HG03039 (cell line): ENCODE measurements at regions not wholly inside any gene's neighbourhood (a gene's known extent, or its start where the extent isn't known, plus 50 kb on each side); places are given as distances from the start of the nearest gene placed in this dataset.
"Not testable (repeated sequence)": the region's sequence is repeated elsewhere in the genome, so short reads cannot be mapped to it uniquely, and the experiment has no call there.

Experiments
- ATAC-seq: cut with Tn5 transposase; IDR thresholded peaks from one replicate; pipeline ENCODE4 v1.9.1; 2021; ENCODE audit warnings: mild to moderate bottlenecking, moderate library complexity; ENCODE audit not compliant: unreplicated experiment

- ATAC-seq = no peak
Observed at GRCh38 chr5:118111956-118112355, 876.4 kb downstream of the DTWD2 start.

DNA sequence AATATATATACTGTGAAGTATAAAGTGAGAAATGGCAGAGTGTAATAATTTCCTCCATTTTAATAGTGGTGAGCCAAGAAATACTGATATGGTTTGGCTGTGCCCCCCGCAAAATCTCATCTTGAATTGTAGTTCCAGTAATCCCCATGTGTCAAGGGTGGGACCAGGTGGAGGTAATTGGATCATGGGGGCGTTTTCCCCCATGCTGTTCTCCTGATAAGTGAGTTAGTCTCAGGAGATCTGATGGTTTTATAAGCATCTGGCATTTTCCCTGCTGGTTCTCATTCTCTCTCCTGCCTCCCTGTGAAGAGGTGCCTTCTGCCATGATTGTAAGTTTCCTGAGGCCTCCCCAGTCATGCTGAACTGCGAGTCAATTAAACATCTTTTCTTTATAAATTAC, 881.1 kb downstream of the DTWD2 start:
- not testable (repeated sequence) for ATAC-seq

GRCh38 chr5:118098716-118099115, 889.6 kb downstream of the DTWD2 start:
- no peak for ATAC-seq

GRCh38 chr5:118095115-118095514, 893.2 kb downstream of the DTWD2 start:
- no peak for ATAC-seq

- ATAC-seq = no peak
Observed at GRCh38 chr5:118088448-118088847, 899.9 kb downstream of the DTWD2 start.

GRCh38 chr5:118076490-118076889, 911.9 kb downstream of the DTWD2 start:
- ATAC-seq = no peak

DNA sequence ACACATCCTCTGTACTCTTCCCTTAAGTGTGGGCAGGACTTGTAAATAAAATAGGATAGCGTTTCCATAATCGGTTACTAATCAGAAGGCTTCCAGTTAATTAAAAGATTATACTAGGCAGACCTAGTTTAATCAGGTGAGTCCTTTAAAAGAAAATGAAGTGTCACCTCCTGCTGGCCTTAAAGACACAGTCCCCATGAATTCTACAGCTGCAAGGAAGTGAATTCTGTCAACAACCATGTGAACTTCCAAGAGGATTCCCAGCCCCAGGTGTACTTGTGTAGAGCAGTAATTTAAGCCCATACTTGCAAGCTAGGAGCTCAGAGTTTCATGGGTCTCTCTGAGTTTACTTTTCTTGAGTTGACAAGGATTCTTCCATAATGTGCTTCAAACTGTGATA, 918.3 kb downstream of the DTWD2 start:
- ATAC-seq = no peak

DNA sequence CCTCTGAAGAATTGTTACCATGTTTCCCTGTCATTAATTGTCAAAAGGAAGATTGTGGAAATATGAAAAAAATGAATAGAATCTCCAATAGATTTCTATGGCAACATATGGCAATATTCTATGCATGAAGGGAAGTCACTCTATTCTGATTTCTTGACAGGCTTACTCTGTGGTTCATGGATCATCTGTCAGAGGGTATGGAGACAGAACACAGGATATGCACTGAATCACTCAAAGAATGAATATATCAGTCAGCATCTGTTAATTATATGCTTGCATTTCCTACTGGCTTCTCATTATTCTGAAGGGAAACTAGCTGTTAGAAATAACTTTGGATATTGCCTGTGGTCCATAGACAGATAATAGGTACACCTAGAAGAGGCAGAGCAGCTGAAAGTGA, 918.9 kb downstream of the DTWD2 start:
- ATAC-seq = no peak

GRCh38 chr5:118068886-118069285, 919.5 kb downstream of the DTWD2 start:
- ATAC-seq = no peak

GRCh38 chr5:118063836-118064235, 924.5 kb downstream of the DTWD2 start:
- ATAC-seq = not testable (repeated sequence)

DNA sequence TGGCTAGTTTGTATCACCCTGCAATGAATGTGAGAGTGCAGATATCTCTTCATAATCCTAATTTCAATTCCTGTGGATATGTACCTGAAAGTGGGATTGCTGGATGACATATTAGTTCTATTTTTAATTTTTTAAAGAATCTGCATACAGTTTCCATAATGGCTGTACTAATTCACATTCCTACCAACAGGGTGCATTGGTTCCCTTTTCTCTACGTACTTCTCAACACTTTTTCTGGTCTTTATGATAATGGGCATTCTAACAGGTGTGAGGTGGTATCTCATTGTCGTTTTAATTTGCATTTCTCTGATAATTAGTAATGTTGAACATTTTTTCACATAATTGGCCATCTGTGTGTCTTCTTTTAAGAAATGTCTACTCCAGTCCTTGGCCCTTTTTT, 927.5 kb downstream of the DTWD2 start:
- ATAC-seq = no peak

GRCh38 chr5:118052503-118052902, 935.8 kb downstream of the DTWD2 start:
- no peak for ATAC-seq

- no peak for ATAC-seq
Observed at GRCh38 chr5:118044169-118044568, 944.2 kb downstream of the DTWD2 start.

- no peak for ATAC-seq
Observed at GRCh38 chr5:118043531-118043930, 944.8 kb downstream of the DTWD2 start.

DNA sequence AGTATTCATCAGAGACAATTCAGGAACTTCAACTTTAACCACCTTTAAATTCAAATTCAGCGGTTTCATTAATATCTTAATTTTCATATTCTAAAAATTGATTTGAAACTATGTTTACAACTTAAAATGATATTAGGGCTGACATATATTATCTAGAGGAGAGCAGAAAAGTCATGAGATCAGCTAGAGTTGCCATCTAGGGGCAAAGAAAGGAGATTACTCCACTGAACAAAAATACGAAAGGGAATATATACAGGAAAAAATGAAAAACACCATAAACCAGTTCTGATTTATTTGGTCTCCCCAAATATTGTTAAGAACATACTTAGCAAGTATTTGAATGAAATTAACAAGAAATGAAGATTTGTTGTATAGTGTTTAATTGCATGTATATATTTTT, 946.3 kb downstream of the DTWD2 start:
- no peak for ATAC-seq

DNA sequence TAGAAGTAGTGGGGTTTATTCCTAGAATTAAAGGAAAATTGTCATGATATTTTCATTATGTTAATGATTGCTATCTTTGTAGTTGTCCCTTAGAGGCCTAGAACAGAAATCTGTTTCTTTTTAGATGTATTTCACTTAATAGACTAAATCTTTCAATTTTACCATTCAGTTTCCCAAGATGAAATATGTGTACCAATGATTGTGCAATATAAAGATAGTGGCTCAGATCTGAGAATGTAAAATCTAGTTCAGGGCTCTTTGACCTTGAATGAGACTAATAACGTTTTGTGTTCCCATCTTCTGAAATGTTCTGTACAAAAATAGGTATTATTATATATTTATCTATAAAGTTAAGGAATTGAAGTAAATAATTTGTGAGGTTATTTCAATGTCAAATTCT, 947.9 kb downstream of the DTWD2 start:
- no peak for ATAC-seq

GRCh38 chr5:118033686-118034338, 954.5 kb downstream of the DTWD2 start:
- ATAC-seq = no peak

- no peak for ATAC-seq
Observed at GRCh38 chr5:118029807-118030206, 958.5 kb downstream of the DTWD2 start.

GRCh38 chr5:118022062-118022461, 966.3 kb downstream of the DTWD2 start:
- no peak for ATAC-seq

GRCh38 chr5:118017536-118017935, 970.8 kb downstream of the DTWD2 start:
- no peak for ATAC-seq

DNA sequence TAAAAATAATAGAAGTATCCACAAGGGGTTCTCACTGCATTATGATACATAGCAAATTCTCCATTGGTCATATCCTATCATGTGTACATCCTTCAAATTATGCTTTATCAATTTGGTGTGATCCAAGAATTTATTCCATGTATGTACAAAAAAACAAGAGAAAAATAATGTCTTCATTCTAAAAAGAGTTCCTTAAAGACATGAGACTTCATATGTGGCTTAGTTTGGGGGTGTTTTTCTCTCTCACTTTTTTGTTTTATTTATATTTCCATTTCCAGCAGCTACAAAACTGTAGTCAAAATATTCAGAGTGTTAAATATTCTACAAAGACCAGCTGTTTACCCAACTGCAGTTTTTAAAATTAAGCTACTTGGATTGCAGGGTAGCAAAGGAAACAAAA, 972.0 kb downstream of the DTWD2 start:
- ATAC-seq = no peak

GRCh38 chr5:118015511-118015910, 972.8 kb downstream of the DTWD2 start:
- no peak for ATAC-seq

GRCh38 chr5:118009741-118010297, 978.5 kb downstream of the DTWD2 start:
- ATAC-seq = no peak
